ENCODE measurements at regions not wholly inside any gene's neighbourhood (a gene's known extent, or its start where the extent isn't known, plus 50 kb on each side); places are given as distances from the start of the nearest gene placed in this dataset.

DNA sequence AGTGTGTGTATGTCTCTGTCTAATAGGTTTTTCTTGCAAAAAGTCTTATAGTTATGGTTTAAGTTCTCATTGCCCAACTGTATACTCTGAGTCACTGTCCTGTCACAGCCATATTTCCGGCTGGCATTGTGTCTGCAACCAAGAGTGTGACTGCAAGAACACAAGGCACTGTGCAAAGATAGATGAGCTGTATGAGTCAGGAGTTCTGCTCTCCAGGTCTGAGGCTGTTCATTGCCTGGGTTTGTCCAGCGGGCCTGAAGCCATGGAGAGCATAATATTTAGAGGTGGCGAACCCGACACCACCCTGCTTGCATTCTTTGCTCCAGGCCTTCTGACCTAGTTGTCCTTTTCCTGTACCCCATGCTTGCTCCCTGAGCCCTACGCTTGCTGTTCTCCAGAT is 50.9 kb upstream of the CNIH3 start:
- peak overlapping the region; percentile 42 for H3K4me2 ChIP-seq (ENCODE audit: low read length)
- ChIA-PET RAD21 (ENCODE audit: low non-redundant PET in 1 of 2, low total read pairs in 2 of 2, uncharacterized antibody in 2 of 2, unreplicated experiment in 2 of 2) (no interaction called here), CTCF (no interaction called here), POLR2A (interaction anchor here (1.5 kb wide), 1 partner anchor 23 kb away, joined by 3 read pairs; no protein-coding TSS in a partner anchor)
- ATAC-seq (peak; percentile 90), DNase-seq (ENCODE audit: low read depth, low spot score) (peak; percentile 71)
- H3K4me1 ChIP-seq (ENCODE audit: control insufficient read depth in 1 of 2, insufficient read depth in 2 of 2, low read length in 2 of 2) = peaks cover 0 to 19% of the 10 kb centered on the region in 2 experiments; a peak in 2 of 4 replicates
- no peak overlapping the region for H3K4me3 ChIP-seq (replicated peaks in 1 of 2; ENCODE audit: low read depth in 1 of 2, low read length in 2 of 2)
- no peaks in the 10 kb centered on the region for H3K9me2 ChIP-seq (ENCODE audit: insufficient read depth)
- intact Hi-C loops (cut with micrococcal nuclease) = no loop called here
- H2AFZ ChIP-seq (ENCODE audit: low read depth, low read length, poor library complexity, severe bottlenecking) = no peak overlapping the region
- H3K79me2 ChIP-seq (ENCODE audit: insufficient read depth, low read length) = no peaks in the 10 kb centered on the region
- H3K27me3 ChIP-seq (ENCODE audit: insufficient read depth, low read length) = no peaks in the 10 kb centered on the region
- no peaks in the 10 kb centered on the region for H3K9me3 ChIP-seq (ENCODE audit: control insufficient read depth in 1 of 2, insufficient read depth in 1 of 2, low read depth in 1 of 2, low read length in 2 of 2)
- no peaks in the 10 kb centered on the region for H3K36me3 ChIP-seq (ENCODE audit: control insufficient read depth in 1 of 2, insufficient read depth in 2 of 2, low read length in 2 of 2)
- BruUV-seq (replicated peaks) = no TSS peak
- no peak overlapping the region for H3K9ac ChIP-seq (ENCODE audit: low read length)
- no peaks in the 10 kb centered on the region for H4K20me1 ChIP-seq (ENCODE audit: insufficient read depth)
- no peak overlapping the region for H3K27ac ChIP-seq (ENCODE audit: low read depth, low read length)
- TF ChIP-seq ELF1 (IDR thresholded peaks at IDR 0.05; ENCODE audit: borderline replicate concordance, low read depth) = no peak
- peak; percentile 63 for TF ChIP-seq YY1 (IDR thresholded peaks at IDR 0.05; ENCODE audit: extremely low read depth, insufficient replicate concordance, low read depth, low read length)
- TF ChIP-seq POLR2A (IDR thresholded peaks at IDR 0.05; ENCODE audit: borderline replicate concordance, extremely low read depth, insufficient read depth, insufficient read length) = no peak
- TF ChIP-seq, protein P1, sequence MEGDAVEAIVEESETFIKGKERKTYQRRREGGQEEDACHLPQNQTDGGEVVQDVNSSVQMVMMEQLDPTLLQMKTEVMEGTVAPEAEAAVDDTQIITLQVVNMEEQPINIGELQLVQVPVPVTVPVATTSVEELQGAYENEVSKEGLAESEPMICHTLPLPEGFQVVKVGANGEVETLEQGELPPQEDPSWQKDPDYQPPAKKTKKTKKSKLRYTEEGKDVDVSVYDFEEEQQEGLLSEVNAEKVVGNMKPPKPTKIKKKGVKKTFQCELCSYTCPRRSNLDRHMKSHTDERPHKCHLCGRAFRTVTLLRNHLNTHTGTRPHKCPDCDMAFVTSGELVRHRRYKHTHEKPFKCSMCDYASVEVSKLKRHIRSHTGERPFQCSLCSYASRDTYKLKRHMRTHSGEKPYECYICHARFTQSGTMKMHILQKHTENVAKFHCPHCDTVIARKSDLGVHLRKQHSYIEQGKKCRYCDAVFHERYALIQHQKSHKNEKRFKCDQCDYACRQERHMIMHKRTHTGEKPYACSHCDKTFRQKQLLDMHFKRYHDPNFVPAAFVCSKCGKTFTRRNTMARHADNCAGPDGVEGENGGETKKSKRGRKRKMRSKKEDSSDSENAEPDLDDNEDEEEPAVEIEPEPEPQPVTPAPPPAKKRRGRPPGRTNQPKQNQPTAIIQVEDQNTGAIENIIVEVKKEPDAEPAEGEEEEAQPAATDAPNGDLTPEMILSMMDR (IDR thresholded peaks at IDR 0.05 in 2 of 3, conservative IDR thresholded peaks at IDR 0.05 in 1 of 3; ENCODE audit: borderline replicate concordance in 1 of 3, insufficient read depth in 1 of 3, low read depth in 2 of 3, low read length in 2 of 3) = no peak
- no peak for TF ChIP-seq ZFX (IDR thresholded peaks at IDR 0.05)
- peak; percentile 35; the same call in 1 of the 2 replicates for TF ChIP-seq SRF (IDR thresholded peaks at IDR 0.05; ENCODE audit: low read depth)
- peak; percentile 85 for TF ChIP-seq SP1 (IDR thresholded peaks at IDR 0.05; ENCODE audit: low read depth)
- TF ChIP-seq JUND (IDR thresholded peaks at IDR 0.05) = peak; percentile 90
- no peak for TF ChIP-seq EZH2phosphoT487 (IDR thresholded peaks at IDR 0.05; ENCODE audit: borderline replicate concordance)
- peak; percentile 67 for TF ChIP-seq MAX (IDR thresholded peaks at IDR 0.05)
- TF ChIP-seq CBX3 (IDR thresholded peaks at IDR 0.05; ENCODE audit: low read depth) = peak; percentile 95
- TF ChIP-seq CEBPB (IDR thresholded peaks at IDR 0.05; ENCODE audit: low read depth) = peak; percentile 96
- TF ChIP-seq EGR1 (IDR thresholded peaks at IDR 0.05; ENCODE audit: low read depth) = no peak
- no peak for TF ChIP-seq ZNF274 (IDR thresholded peaks at IDR 0.05; ENCODE audit: low read depth, low read length)
- TF ChIP-seq ZBTB33 (IDR thresholded peaks at IDR 0.05; ENCODE audit: extremely low read depth, insufficient replicate concordance, low read length) = peak; percentile 70
- TF ChIP-seq RAD21 (IDR thresholded peaks at IDR 0.05; ENCODE audit: low read depth) = peak; percentile 12; the same call in 1 of the 2 replicates
- no peak for TF ChIP-seq REST (IDR thresholded peaks at IDR 0.05; ENCODE audit: low read depth)
- TF ChIP-seq, protein P2, sequence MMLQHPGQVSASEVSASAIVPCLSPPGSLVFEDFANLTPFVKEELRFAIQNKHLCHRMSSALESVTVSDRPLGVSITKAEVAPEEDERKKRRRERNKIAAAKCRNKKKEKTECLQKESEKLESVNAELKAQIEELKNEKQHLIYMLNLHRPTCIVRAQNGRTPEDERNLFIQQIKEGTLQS (IDR thresholded peaks at IDR 0.05) = no peak
- TF ChIP-seq SIN3A (IDR thresholded peaks at IDR 0.05; ENCODE audit: low read depth) = no peak
- TF ChIP-seq TCF7L2 (IDR thresholded peaks at IDR 0.05; ENCODE audit: borderline replicate concordance, extremely low read depth, insufficient read depth, insufficient read length) = no peak
- peak; percentile 62 for TF ChIP-seq POLR2AphosphoS5 (IDR thresholded peaks at IDR 0.05; ENCODE audit: low read depth, low read length)
- TF ChIP-seq FOSL1 (IDR thresholded peaks at IDR 0.05; ENCODE audit: low read depth) = peak; percentile 95
